Suprapubic skin (tissue), 4 donors: ENCODE measurements at regions not wholly inside any gene's neighbourhood (a gene's known extent, or its start where the extent isn't known, plus 50 kb on each side); places are given as distances from the start of the nearest gene placed in this dataset.

Experiments
- DNase-seq, 2 donors: peaks; one replicate each; pipeline ENCODE4 v3.0.0-alpha.2; 2019; ENCODE audit warnings: low spot score in 2 of 2
- H3K27ac ChIP-seq: fragments of 200-600 bp; sonication (generic); one replicate; pipeline ENCODE4 v1.5.1; 2019
- H3K27me3 ChIP-seq: fragments of 200-600 bp; sonication (generic); one replicate; pipeline ENCODE4 v1.5.1; 2019
- H3K36me3 ChIP-seq: fragments of 200-600 bp; sonication (generic); one replicate; pipeline ENCODE4 v1.5.1; 2019
- H3K4me1 ChIP-seq: fragments of 200-600 bp; sonication (generic); one replicate; pipeline ENCODE4 v1.5.1; 2019
- H3K4me3 ChIP-seq: fragments of 200-600 bp; sonication (generic); one replicate; pipeline ENCODE4 v1.5.1; 2019; ENCODE audit warnings: mild to moderate bottlenecking
- H3K9me3 ChIP-seq: fragments of 200-600 bp; sonication (generic); one replicate; pipeline ENCODE4 v1.5.1; 2019
- EP300 ChIP-seq: sonication (generic); formaldehyde crosslinking; IDR thresholded peaks from one replicate; pipeline ENCODE4 v1.6.1; 2017; ENCODE audit warnings: antibody characterized with exemption
- POLR2A ChIP-seq, 2 donors: fragments of 450-650 bp; IDR thresholded peaks; one replicate each; pipeline ENCODE4 v1.6.1; 2017; ENCODE audit warnings: antibody characterized with exemption in 2 of 2, mild to moderate bottlenecking in 2 of 2, moderate library complexity in 2 of 2
- POLR2AphosphoS5 ChIP-seq, 3 donors: sonication (generic); formaldehyde crosslinking; IDR thresholded peaks; one replicate each; pipeline ENCODE4 v1.6.1; 2017; ENCODE audit warnings: antibody characterized with exemption in 3 of 3
- WGBS: methylation state at CpG from one replicate; pipeline ENCODE4 v1.1.5; 2018; 5-methylcytosine and 5-hydroxymethylcytosine counted together
- TF ChIP-seq, protein P1 (sequence below), 2 donors: fragments of 200-600 bp in 1 of 2; fragments of 450-650 bp in 1 of 2; sonication (generic) in 1 of 2; IDR thresholded peaks; one replicate each; pipeline ENCODE4 v1.5.1; 2016 to 2019; ENCODE audit warnings: antibody characterized with exemption in 2 of 2, mild to moderate bottlenecking in 1 of 2, moderate library complexity in 1 of 2

DNA sequence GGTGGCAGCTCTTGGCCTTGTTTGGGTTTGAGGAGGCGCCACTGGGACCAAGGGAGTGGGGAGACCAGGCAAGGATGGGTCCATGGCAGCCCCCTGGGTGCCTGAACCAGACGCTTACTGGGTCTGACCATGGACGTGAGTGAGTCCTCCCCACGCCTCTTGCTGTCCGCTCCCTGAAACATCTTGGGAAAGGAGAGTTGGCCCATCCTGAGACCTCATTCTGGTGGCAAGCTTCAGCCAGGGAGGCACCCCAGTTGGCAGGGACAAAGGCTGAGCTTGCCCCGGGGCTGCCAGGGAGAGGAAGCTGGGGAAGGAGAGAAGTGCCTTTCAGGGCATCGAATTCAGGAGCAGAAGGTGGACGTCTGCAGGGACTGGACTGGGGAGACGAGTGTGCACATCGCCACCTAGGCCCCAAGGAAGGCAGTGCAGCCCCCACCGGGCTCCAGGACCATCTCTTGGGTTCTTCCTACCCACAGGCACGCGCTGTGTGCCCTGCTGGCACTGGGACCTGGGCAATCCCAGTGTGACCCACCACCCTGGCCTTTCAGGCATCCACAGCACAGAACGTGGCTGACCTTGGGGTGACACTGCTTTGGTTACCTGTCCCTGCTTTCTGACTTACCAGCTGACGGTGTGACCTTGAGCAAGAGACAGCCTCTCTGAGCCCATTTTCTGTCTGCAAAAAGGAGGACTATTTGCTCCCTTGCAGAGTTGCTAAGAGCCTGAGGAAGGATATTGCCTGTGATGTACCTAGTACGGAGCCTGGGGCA lies 132.9 kb upstream of the WNT4 start:
- Histone ChIP-seq H3K27me3 (no peaks in the 10 kb centered on the region), H3K27ac (peak overlapping the region; percentile 8), H3K4me1 (peaks cover 23% of the 10 kb centered on the region), H3K36me3 (no peaks in the 10 kb centered on the region), H3K4me3 (no peak overlapping the region), H3K9me3 (no peaks in the 10 kb centered on the region)
- TF ChIP-seq POLR2AphosphoS5 (IDR thresholded peaks at IDR 0.05): no peak
- TF ChIP-seq, protein P1, sequence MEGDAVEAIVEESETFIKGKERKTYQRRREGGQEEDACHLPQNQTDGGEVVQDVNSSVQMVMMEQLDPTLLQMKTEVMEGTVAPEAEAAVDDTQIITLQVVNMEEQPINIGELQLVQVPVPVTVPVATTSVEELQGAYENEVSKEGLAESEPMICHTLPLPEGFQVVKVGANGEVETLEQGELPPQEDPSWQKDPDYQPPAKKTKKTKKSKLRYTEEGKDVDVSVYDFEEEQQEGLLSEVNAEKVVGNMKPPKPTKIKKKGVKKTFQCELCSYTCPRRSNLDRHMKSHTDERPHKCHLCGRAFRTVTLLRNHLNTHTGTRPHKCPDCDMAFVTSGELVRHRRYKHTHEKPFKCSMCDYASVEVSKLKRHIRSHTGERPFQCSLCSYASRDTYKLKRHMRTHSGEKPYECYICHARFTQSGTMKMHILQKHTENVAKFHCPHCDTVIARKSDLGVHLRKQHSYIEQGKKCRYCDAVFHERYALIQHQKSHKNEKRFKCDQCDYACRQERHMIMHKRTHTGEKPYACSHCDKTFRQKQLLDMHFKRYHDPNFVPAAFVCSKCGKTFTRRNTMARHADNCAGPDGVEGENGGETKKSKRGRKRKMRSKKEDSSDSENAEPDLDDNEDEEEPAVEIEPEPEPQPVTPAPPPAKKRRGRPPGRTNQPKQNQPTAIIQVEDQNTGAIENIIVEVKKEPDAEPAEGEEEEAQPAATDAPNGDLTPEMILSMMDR (IDR thresholded peaks at IDR 0.05): peak; percentile 36 to 89
- TF ChIP-seq EP300: no peak
- WGBS: 89% methylated on average over 2 of the region's 16 CpGs
- no peak for DNase-seq

DNA sequence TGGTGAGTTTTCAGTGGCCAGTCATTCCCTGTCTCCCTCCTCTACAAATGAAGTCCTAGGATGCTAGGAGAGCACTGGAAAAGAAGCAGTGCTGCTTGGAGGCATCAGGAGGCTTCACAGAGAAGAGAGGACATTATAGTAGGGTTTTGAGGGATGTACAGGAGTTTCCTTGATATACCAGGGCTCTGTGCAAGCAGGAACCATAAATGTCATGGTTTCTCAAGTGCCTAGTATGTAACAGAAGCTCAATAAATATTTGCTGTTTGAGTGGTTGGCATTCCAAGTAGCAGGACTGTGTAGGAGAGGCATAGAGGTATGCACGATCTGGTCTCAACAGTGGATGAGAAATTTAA lies 133.5 kb upstream of the WNT4 start:
- TF ChIP-seq POLR2A (IDR thresholded peaks at IDR 0.05) (no peak), EP300 (no peak), POLR2AphosphoS5 (IDR thresholded peaks at IDR 0.05) (no peak)
- TF ChIP-seq, protein P1 (IDR thresholded peaks at IDR 0.05): no peak
- H3K27me3 ChIP-seq: no peaks in the 10 kb centered on the region
- DNase-seq: no peak
- no peak overlapping the region for H3K4me3 ChIP-seq
- H3K9me3 ChIP-seq: no peaks in the 10 kb centered on the region
- H3K27ac ChIP-seq: no peak overlapping the region
- WGBS: 100% methylated on average over 1 of the region's 1 CpG
- peaks cover 23% of the 10 kb centered on the region for H3K4me1 ChIP-seq
- H3K36me3 ChIP-seq: no peaks in the 10 kb centered on the region

DNA sequence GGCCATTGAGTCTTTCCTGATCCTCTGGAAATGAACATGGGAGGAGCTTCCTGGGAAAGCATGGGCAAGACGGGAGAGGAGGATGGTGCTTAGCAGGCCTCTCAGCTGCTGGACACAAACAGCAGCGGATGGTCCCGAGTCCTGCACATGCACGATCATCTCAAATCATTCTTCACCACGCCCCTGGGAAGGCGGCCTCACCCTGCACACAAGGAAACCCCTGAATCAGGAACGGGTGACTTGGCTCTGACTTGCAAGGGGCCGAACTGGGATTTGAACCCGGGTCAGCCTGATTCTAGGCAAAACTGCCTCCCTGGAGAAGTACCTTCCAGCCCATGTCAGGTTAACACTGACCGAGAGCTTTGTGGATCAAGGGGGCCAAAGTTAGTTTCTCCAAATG lies 134.8 kb upstream of the WNT4 start:
- no peaks in the 10 kb centered on the region for H3K36me3 ChIP-seq
- TF ChIP-seq EP300 (no peak), POLR2A (IDR thresholded peaks at IDR 0.05) (no peak), POLR2AphosphoS5 (IDR thresholded peaks at IDR 0.05) (no peak)
- TF ChIP-seq, protein P1 (IDR thresholded peaks at IDR 0.05): no peak
- H3K4me3 ChIP-seq: no peak overlapping the region
- DNase-seq: no peak
- WGBS: 86% methylated on average over 9 of the region's 10 CpGs
- no peaks in the 10 kb centered on the region for H3K27me3 ChIP-seq
- peaks cover 22% of the 10 kb centered on the region for H3K4me1 ChIP-seq
- no peaks in the 10 kb centered on the region for H3K9me3 ChIP-seq
- H3K27ac ChIP-seq: no peak overlapping the region

DNA sequence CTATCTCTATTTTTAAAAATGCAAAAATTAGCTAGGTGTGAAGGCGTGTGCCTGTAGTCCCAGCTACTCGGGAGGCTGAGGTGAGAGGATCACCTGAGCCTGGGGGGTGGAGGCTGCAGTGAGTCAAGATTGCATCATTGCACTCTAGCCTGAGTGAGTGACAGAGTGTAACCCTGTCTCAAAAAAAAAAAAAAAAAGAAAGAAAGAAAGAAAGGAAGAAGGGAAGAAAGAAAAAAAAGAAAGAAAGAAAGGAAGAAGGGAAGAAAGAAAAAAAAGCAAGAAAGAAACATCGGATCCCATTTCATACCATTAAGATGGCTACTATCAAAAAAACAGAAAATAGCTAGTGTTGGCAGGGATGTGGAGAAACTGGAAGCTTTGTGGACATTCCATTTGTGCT lies 136.8 kb upstream of the WNT4 start:
- no peaks in the 10 kb centered on the region for H3K36me3 ChIP-seq
- H3K4me3 ChIP-seq: no peak overlapping the region
- H3K27me3 ChIP-seq: no peaks in the 10 kb centered on the region
- no peak overlapping the region for H3K27ac ChIP-seq
- WGBS: 90% methylated on average over 3 of the region's 3 CpGs
- DNase-seq: no peak
- TF ChIP-seq POLR2AphosphoS5 (IDR thresholded peaks at IDR 0.05) (no peak), EP300 (no peak), POLR2A (IDR thresholded peaks at IDR 0.05) (no peak)
- TF ChIP-seq, protein P1 (IDR thresholded peaks at IDR 0.05): no peak
- H3K9me3 ChIP-seq: no peaks in the 10 kb centered on the region
- H3K4me1 ChIP-seq: peaks cover 13% of the 10 kb centered on the region

DNA sequence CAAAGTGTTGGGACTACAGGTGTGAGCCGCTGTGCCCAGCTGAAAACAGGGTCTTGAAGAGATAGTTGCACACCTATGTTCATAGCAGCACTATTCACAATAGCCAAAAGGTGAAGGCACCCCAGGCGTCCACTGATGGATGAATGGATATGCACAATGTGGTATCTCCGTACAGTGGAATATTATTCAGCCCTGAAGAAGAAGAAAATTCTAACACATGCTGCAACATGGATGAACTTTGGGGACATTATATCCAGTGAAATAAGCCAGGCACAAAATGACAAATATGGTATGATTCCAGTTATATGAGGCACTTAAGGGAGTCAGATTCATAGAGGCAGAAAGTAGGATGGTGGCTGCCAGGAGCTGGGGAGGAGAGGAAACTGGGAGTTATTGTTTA lies 137.6 kb upstream of the WNT4 start:
- peak in 1 of 2 donors; percentile 43 for DNase-seq
- WGBS: 97% methylated on average over 3 of the region's 3 CpGs
- TF ChIP-seq, protein P1 (IDR thresholded peaks at IDR 0.05): no peak
- TF ChIP-seq POLR2A (IDR thresholded peaks at IDR 0.05): no peak
- no peak for TF ChIP-seq EP300
- TF ChIP-seq POLR2AphosphoS5 (IDR thresholded peaks at IDR 0.05): no peak
- Histone ChIP-seq H3K4me3 (no peak overlapping the region), H3K9me3 (no peaks in the 10 kb centered on the region), H3K36me3 (no peaks in the 10 kb centered on the region), H3K27ac (no peak overlapping the region), H3K4me1 (peaks cover 5% of the 10 kb centered on the region), H3K27me3 (no peaks in the 10 kb centered on the region)
